PC-3 (cell line): ENCODE measurements at regions not wholly inside any gene's neighbourhood (a gene's known extent, or its start where the extent isn't known, plus 50 kb on each side); places are given as distances from the start of the nearest gene placed in this dataset.

Experiments
- ATAC-seq: fragments of 200-7000 bp; cut with Tn5 transposase; 2 replicates; pipeline ENCODE4 v1.9.1; 2020; ENCODE audit warnings: mild to moderate bottlenecking, moderate library complexity
- BruUV-seq: library from RNA; stranded (reverse); fragments of 400-500 nt; replicated peaks from 2 replicates; lab custom pipeline; 2021; lab: Mats Ljungman, UMichigan
- CTCF ChIA-PET: fragments of 300-600 bp; sonication (Branson Sonifier 250); formaldehyde crosslinking; loops from one replicate; lab custom pipeline; 2022; ENCODE audit warnings: antibody characterized with exemption; lab: Charles Lee
- POLR2A ChIA-PET: fragments of 300-600 bp; sonication (Branson Sonifier 250); formaldehyde crosslinking; loops from one replicate; lab custom pipeline; 2022; ENCODE audit warnings: antibody characterized with exemption; ENCODE audit not compliant: unreplicated experiment; lab: Charles Lee
- DNase-seq: peaks from one replicate; pipeline ENCODE4 v3.0.0-alpha.2; 2015
- H2AFZ ChIP-seq: fragments of 300-600 bp; sonication (generic); 2 replicates; pipeline ENCODE4 v1.6.0; 2016; ENCODE audit warnings: antibody characterized with exemption, low read length
- H3F3A ChIP-seq: fragments of 300-600 bp; sonication (generic); one replicate; pipeline ENCODE4 v1.6.0; 2017; ENCODE audit warnings: antibody characterized with exemption, low read length, control low read depth, mild to moderate bottlenecking; ENCODE audit not compliant: unreplicated experiment
- H3K27ac ChIP-seq: fragments of 300-600 bp; sonication (generic); 2 replicates; pipeline ENCODE4 v1.5.1; 2016; ENCODE audit warnings: mild to moderate bottlenecking, low read length
- H3K27me3 ChIP-seq: fragments of 300-600 bp; sonication (generic); 2 replicates; pipeline ENCODE4 v1.6.1; 2016; ENCODE audit warnings: low read length, mixed read lengths
- H3K36me3 ChIP-seq: fragments of 300-600 bp; sonication (generic); 2 replicates; pipeline ENCODE4 v1.6.1; 2016; ENCODE audit warnings: low read depth, mixed run types, low read length, mixed read lengths
- H3K4me1 ChIP-seq: fragments of 300-600 bp; sonication (generic); 2 replicates; pipeline ENCODE4 v1.5.1; 2016; ENCODE audit warnings: low read length; ENCODE audit not compliant: insufficient read depth
- H3K4me2 ChIP-seq: fragments of 300-600 bp; sonication (generic); 2 replicates; pipeline ENCODE4 v1.6.0; 2016; ENCODE audit warnings: low read length
- H3K4me3 ChIP-seq: fragments of 300-600 bp; sonication (generic); 2 replicates; pipeline ENCODE4 v1.5.1; 2016; ENCODE audit warnings: mild to moderate bottlenecking, low read length, mixed read lengths
- H3K79me2 ChIP-seq: fragments of 300-600 bp; sonication (generic); 2 replicates; pipeline ENCODE4 v1.6.1; 2017; ENCODE audit warnings: low read length, mixed read lengths
- H3K9ac ChIP-seq: fragments of 300-600 bp; sonication (generic); 2 replicates; pipeline ENCODE4 v1.6.0; 2016; ENCODE audit warnings: mild to moderate bottlenecking, low read length
- H3K9me2 ChIP-seq: fragments of 300-600 bp; sonication (generic); replicated peaks from 2 replicates; pipeline ENCODE4 v1.6.1; 2016; ENCODE audit warnings: mixed run types, low read length, mixed read lengths
- H3K9me3 ChIP-seq: fragments of 300-600 bp; sonication (generic); 2 replicates; pipeline ENCODE4 v1.6.1; 2016; ENCODE audit warnings: low read length, mixed read lengths
- H4K20me1 ChIP-seq: fragments of 300-600 bp; sonication (generic); 2 replicates; pipeline ENCODE4 v1.6.1; 2016; ENCODE audit warnings: low read length, mixed read lengths
- EZH2 ChIP-seq: fragments of 300-600 bp; sonication (generic); IDR thresholded peaks from one replicate; pipeline ENCODE4 v1.6.1; 2017; ENCODE audit warnings: antibody characterized with exemption, mild to moderate bottlenecking, low read length; ENCODE audit not compliant: unreplicated experiment
- EZH2phosphoT487 ChIP-seq: fragments of 300-600 bp; sonication (generic); IDR thresholded peaks from 2 replicates; pipeline ENCODE4 v1.6.1; 2018; ENCODE audit warnings: mild to moderate bottlenecking, antibody characterized with exemption, low read length, borderline replicate concordance
- intact Hi-C: fragments of 100-400 bp; cut with micrococcal nuclease; formaldehyde crosslinking; loops from 2 replicates; pipeline ENCODE4 v1.9.0; 2023
- TF ChIP-seq, protein P1 (sequence below): fragments of 300-600 bp; sonication (generic); conservative IDR thresholded peaks from 2 replicates; pipeline ENCODE4 v1.5.1; 2017; ENCODE audit warnings: antibody characterized with exemption, low read depth, mild to moderate bottlenecking, low read length

DNA sequence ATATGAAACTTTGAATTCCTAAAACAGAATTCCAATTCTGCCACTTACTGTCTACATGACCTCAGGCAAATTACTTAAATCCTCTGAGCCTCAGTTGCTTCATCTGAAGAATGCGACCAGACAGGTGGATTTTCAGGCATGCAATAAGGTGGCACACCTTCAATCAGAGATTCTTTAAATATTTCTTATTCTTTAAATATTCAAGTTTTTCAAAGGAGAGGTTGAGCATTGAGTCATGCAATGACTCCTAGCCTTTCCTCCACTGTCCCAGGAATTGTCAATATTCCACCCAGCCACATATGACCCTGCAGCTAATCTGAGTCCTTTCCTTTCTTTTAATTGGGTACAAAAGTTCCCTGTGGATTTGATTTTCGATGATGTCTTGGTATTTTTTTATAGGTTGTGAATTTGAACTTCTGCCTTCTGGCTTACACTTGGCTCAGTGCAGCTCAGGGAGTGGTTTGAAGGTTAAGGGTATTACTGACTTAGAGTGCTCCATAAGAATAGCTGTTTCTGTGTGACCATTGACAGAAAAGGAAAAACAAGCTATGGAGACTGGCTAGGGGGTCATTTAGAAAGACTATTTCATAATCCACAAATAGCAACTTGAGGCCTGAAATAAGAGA, 52.2 kb upstream of the PRDX6 start:
- no TSS peak for BruUV-seq
- H3K27ac ChIP-seq: peak overlapping the region; percentile 76
- peaks cover 80% of the 10 kb centered on the region for H3K4me1 ChIP-seq
- H3K4me3 ChIP-seq: peak overlapping the region; percentile 5; the same call in 1 of the 2 replicates
- ATAC-seq (peak; percentile 72), DNase-seq (peak; percentile 100)
- no peaks in the 10 kb centered on the region for H3K27me3 ChIP-seq
- H3K4me2 ChIP-seq: peak overlapping the region; percentile 55
- no peak overlapping the region for H2AFZ ChIP-seq
- POLR2A ChIA-PET: interaction anchor here (0.6 to 1.6 kb wide), 8 partner anchors 51 to 981 kb away, joined by 3 to 8 read pairs (median 4); partner anchors contain the start of gene PRDX6
- no peaks in the 10 kb centered on the region for H3K9me3 ChIP-seq
- intact Hi-C loops: loop anchor here (5.0 kb wide), 3 partner anchors 647 to 1317 kb away; no protein-coding TSS in a partner anchor
- no peaks in the 10 kb centered on the region for H3K79me2 ChIP-seq
- no peaks in the 10 kb centered on the region for H4K20me1 ChIP-seq
- peak overlapping the region; percentile 39 for H3K9ac ChIP-seq
- H3F3A ChIP-seq: peaks cover 14% of the 10 kb centered on the region
- CTCF ChIA-PET: interaction anchor here (0.5 to 2.1 kb wide), 11 partner anchors 13 to 680 kb away, joined by 3 to 7 read pairs (median 3); partner anchors contain the start of gene PRDX6
- H3K36me3 ChIP-seq: no peaks in the 10 kb centered on the region
- no peaks in the 10 kb centered on the region for H3K9me2 ChIP-seq
- TF ChIP-seq EZH2 (no peak), EZH2phosphoT487 (no peak)
- TF ChIP-seq, protein P1, sequence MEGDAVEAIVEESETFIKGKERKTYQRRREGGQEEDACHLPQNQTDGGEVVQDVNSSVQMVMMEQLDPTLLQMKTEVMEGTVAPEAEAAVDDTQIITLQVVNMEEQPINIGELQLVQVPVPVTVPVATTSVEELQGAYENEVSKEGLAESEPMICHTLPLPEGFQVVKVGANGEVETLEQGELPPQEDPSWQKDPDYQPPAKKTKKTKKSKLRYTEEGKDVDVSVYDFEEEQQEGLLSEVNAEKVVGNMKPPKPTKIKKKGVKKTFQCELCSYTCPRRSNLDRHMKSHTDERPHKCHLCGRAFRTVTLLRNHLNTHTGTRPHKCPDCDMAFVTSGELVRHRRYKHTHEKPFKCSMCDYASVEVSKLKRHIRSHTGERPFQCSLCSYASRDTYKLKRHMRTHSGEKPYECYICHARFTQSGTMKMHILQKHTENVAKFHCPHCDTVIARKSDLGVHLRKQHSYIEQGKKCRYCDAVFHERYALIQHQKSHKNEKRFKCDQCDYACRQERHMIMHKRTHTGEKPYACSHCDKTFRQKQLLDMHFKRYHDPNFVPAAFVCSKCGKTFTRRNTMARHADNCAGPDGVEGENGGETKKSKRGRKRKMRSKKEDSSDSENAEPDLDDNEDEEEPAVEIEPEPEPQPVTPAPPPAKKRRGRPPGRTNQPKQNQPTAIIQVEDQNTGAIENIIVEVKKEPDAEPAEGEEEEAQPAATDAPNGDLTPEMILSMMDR: no peak

DNA sequence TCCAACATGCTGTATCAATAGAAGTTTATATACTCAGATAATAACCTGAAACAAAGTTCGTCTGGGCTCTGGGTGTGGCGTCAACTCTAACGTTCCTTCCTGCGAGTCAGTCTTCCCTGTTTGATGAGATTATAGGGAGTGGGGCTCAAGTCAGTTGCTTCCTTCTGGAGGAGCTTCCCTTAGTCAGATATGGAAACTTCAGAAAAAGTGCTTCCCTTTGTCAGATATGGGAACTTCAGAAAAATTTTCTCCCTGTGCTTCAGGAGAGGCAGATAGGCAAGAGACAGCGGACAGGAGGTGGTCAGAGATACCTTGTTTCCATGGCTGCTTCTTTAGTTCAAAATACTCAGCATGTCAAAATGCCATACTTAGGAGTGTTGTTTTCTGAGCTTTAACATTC, 51.1 kb upstream of the PRDX6 start:
- Histone ChIP-seq H3K79me2 (no peaks in the 10 kb centered on the region), H3K4me1 (peaks cover 81% of the 10 kb centered on the region), H3F3A (peaks cover 22% of the 10 kb centered on the region), H3K9me2 (no peaks in the 10 kb centered on the region), H2AFZ (peak overlapping the region; percentile 9), H3K4me3 (peak overlapping the region; percentile 5; the same call in 1 of the 2 replicates), H3K9me3 (no peaks in the 10 kb centered on the region), H3K9ac (peak overlapping the region; percentile 39), H4K20me1 (no peaks in the 10 kb centered on the region), H3K4me2 (peak overlapping the region; percentile 55), H3K36me3 (no peaks in the 10 kb centered on the region), H3K27me3 (no peaks in the 10 kb centered on the region), H3K27ac (peak overlapping the region; percentile 76)
- ChIA-PET POLR2A (interaction anchor here (0.8 kb wide), 1 partner anchor 51 kb away, joined by 5 read pairs; the partner anchor contains the start of gene PRDX6), CTCF (interaction anchor here (0.6 to 2.1 kb wide), 5 partner anchors 81 to 682 kb away, joined by 3 to 6 read pairs (median 4); no protein-coding TSS in a partner anchor)
- TF ChIP-seq EZH2phosphoT487 (no peak), EZH2 (no peak)
- TF ChIP-seq, protein P1: no peak
- intact Hi-C loops: no loop called here
- BruUV-seq: no TSS peak
- DNase-seq (peak; percentile 91), ATAC-seq (peak; percentile 25)
